Testis (tissue), 2 donors: ENCODE measurements at regions not wholly inside any gene's neighbourhood (a gene's known extent, or its start where the extent isn't known, plus 50 kb on each side); places are given as distances from the start of the nearest gene placed in this dataset.

ENCODE experiments used
- POLR2A ChIP-seq: fragments of 450-650 bp; IDR thresholded peaks from one replicate; pipeline ENCODE4 v1.6.1; 2017; ENCODE audit warnings: antibody characterized with exemption, mild to moderate bottlenecking, moderate library complexity
- TF ChIP-seq, protein P1 (sequence below), 3 experiments: fragments of 450-650 bp in 2 of 3; fragments of 200-600 bp in 1 of 3; sonication (generic) in 1 of 3; IDR thresholded peaks; one replicate each; pipeline ENCODE4 v1.5.1; 2016 to 2019; ENCODE audit warnings: antibody characterized with exemption in 3 of 3, mild to moderate bottlenecking in 2 of 3, moderate library complexity in 1 of 3

DNA sequence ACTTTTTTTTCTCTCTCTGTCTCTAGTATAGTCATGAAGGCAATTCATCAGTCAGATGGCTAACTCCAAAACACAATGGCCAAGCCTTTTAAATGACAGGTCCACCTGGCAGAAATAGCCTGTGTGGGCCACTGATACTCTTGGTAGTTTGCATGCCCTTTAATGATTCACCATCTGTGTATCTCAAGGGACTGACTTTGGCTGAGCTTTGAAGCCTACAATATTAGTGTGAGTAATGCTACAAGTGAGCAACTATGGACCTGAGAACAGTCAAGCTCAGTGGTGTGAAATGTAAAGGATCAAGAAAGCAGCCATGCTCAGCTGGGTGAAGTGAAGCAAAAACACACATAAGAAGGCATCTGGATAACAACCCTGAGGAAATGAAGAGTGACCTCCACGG lies 506.9 kb downstream of the TLE1 start:
- TF ChIP-seq, protein P1, sequence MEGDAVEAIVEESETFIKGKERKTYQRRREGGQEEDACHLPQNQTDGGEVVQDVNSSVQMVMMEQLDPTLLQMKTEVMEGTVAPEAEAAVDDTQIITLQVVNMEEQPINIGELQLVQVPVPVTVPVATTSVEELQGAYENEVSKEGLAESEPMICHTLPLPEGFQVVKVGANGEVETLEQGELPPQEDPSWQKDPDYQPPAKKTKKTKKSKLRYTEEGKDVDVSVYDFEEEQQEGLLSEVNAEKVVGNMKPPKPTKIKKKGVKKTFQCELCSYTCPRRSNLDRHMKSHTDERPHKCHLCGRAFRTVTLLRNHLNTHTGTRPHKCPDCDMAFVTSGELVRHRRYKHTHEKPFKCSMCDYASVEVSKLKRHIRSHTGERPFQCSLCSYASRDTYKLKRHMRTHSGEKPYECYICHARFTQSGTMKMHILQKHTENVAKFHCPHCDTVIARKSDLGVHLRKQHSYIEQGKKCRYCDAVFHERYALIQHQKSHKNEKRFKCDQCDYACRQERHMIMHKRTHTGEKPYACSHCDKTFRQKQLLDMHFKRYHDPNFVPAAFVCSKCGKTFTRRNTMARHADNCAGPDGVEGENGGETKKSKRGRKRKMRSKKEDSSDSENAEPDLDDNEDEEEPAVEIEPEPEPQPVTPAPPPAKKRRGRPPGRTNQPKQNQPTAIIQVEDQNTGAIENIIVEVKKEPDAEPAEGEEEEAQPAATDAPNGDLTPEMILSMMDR (IDR thresholded peaks at IDR 0.05) = no peak
- no peak for TF ChIP-seq POLR2A
